Common myeloid progenitor, CD34-positive (primary cell): ENCODE measurements at regions not wholly inside any gene's neighbourhood (a gene's known extent, or its start where the extent isn't known, plus 50 kb on each side); places are given as distances from the start of the nearest gene placed in this dataset.

Experiments
- CTCF ChIA-PET: fragments of 350-600 bp; sonication (Branson Sonifier 250); formaldehyde crosslinking; loops from one replicate; lab custom pipeline; 2021; ENCODE audit warnings: antibody characterized with exemption; lab: Charles Lee
- POLR2A ChIA-PET: fragments of 350-600 bp; sonication (Branson Sonifier 250); formaldehyde crosslinking; loops from one replicate; lab custom pipeline; 2021; ENCODE audit warnings: antibody characterized with exemption; lab: Charles Lee
- DNase-seq, 3 donors: peaks; one replicate each; pipeline versions ENCODE4 v3.0.0 to v3.0.0-alpha.2; 2013
- H3K27ac ChIP-seq, 2 experiments: 1 replicate in 1 of 2; 2 replicates in 1 of 2; pipeline ENCODE4 v1.7.0; 2013; ENCODE audit warnings: inconsistent platforms in 2 of 2, low read length in 2 of 2, mild to moderate bottlenecking in 2 of 2, low read depth in 1 of 2, moderate library complexity in 1 of 2; ENCODE audit not compliant: severe bottlenecking in 2 of 2, insufficient read depth in 1 of 2, poor library complexity in 1 of 2
- H3K27me3 ChIP-seq, 5 experiments: replicated peaks in 2 of 5; 1 replicate in 3 of 5; 2 replicates in 2 of 5; pipeline versions ENCODE4 v1.6.1 to v1.7.0; 2013; ENCODE audit warnings: low read length in 4 of 5, mild to moderate bottlenecking in 2 of 5, moderate library complexity in 2 of 5, inconsistent platforms in 1 of 5; ENCODE audit not compliant: insufficient read depth in 5 of 5, control insufficient read depth in 4 of 5
- H3K36me3 ChIP-seq, 4 experiments: 1 replicate in 2 of 4; 2 replicates in 2 of 4; pipeline versions ENCODE4 v1.6.1 to v1.7.0; 2013; ENCODE audit warnings: low read length in 3 of 4, control low read depth in 1 of 4, mild to moderate bottlenecking in 1 of 4; ENCODE audit not compliant: control insufficient read depth in 4 of 4, insufficient read depth in 4 of 4
- H3K4me1 ChIP-seq, 4 experiments: 1 replicate in 3 of 4; 2 replicates in 1 of 4; pipeline versions ENCODE4 v1.6.1 to v1.7.1; 2013; ENCODE audit warnings: low read length in 3 of 4, mild to moderate bottlenecking in 3 of 4, control low read depth in 1 of 4, inconsistent platforms in 1 of 4, moderate library complexity in 1 of 4; ENCODE audit not compliant: control insufficient read depth in 4 of 4, insufficient read depth in 4 of 4; ENCODE audit errors: control extremely low read depth in 1 of 4
- H3K4me3 ChIP-seq, 7 experiments: 1 replicate in 4 of 7; 2 replicates in 3 of 7; pipeline versions ENCODE4 v1.5.1 to v1.7.0; 2013; ENCODE audit warnings: mild to moderate bottlenecking in 7 of 7, low read length in 6 of 7, moderate library complexity in 6 of 7, inconsistent platforms in 2 of 7, low read depth in 2 of 7, control low read depth in 1 of 7; ENCODE audit not compliant: insufficient read depth in 4 of 7, control insufficient read depth in 1 of 7; ENCODE audit errors: extremely low read depth in 1 of 7
- H3K9me3 ChIP-seq, 5 experiments: 1 replicate in 4 of 5; 2 replicates in 1 of 5; pipeline versions ENCODE4 v1.6.1 to v1.7.1; 2013; ENCODE audit warnings: low read length in 4 of 5, mild to moderate bottlenecking in 2 of 5, inconsistent platforms in 1 of 5, low read depth in 1 of 5, moderate library complexity in 1 of 5; ENCODE audit not compliant: control insufficient read depth in 4 of 5, insufficient read depth in 2 of 5; ENCODE audit errors: control extremely low read depth in 1 of 5
- WGBS: methylation state at CpG from one replicate; pipeline ENCODE4 v1.1.5; 2013; ENCODE audit not compliant: insufficient coverage; 5-methylcytosine and 5-hydroxymethylcytosine counted together

- Histone ChIP-seq H3K9me3 (no peaks in the 10 kb centered on the region), H3K27me3 (peaks cover 0 to 2% (median 0%) of the 10 kb centered on the region in 5 experiments), H3K4me1 (no peaks in the 10 kb centered on the region), H3K4me3 (no peak overlapping the region), H3K27ac (no peak overlapping the region), H3K36me3 (no peaks in the 10 kb centered on the region)
- ChIA-PET POLR2A (no interaction called here), CTCF (no interaction called here)
- DNase-seq = no peak
- WGBS = no CpG with 5 or more reads among the region's 1 CpG
These were observed 287.9 kb upstream of the ESRRG start for GRCh38 chr1:217011097-217011496.

- no peak for DNase-seq
- Histone ChIP-seq H3K36me3 (no peaks in the 10 kb centered on the region), H3K27ac (no peak overlapping the region), H3K9me3 (no peaks in the 10 kb centered on the region), H3K27me3 (peaks cover 0 to 2% (median 0%) of the 10 kb centered on the region in 5 experiments), H3K4me1 (no peaks in the 10 kb centered on the region), H3K4me3 (no peak overlapping the region)
- ChIA-PET POLR2A (no interaction called here), CTCF (no interaction called here)
- WGBS = no CpG with 5 or more reads among the region's 2 CpGs
These were observed 287.0 kb upstream of the ESRRG start for GRCh38 chr1:217010253-217010652.

- POLR2A ChIA-PET = no interaction called here
- CTCF ChIA-PET = no interaction called here
- DNase-seq = no peak
These were observed 286.1 kb upstream of the ESRRG start for GRCh38 chr1:217009376-217009775.

GRCh38 chr1:217004776-217005436 lies 281.7 kb upstream of the ESRRG start:
- Histone ChIP-seq H3K27me3 (no peaks in the 10 kb centered on the region), H3K9me3 (no peaks in the 10 kb centered on the region), H3K36me3 (no peaks in the 10 kb centered on the region), H3K27ac (no peak overlapping the region), H3K4me1 (no peaks in the 10 kb centered on the region), H3K4me3 (no peak overlapping the region)
- CTCF ChIA-PET = no interaction called here
- POLR2A ChIA-PET = no interaction called here
- DNase-seq = no peak
- 100% methylated on average over 2 of the region's 4 CpGs for WGBS

More at GRCh38 chr1:217009376-217009775, 286.1 kb upstream of the ESRRG start:
- no peaks in the 10 kb centered on the region for H3K4me1 ChIP-seq
- H3K27me3 ChIP-seq = peaks cover 0 to 2% (median 0%) of the 10 kb centered on the region in 5 experiments
- H3K4me3 ChIP-seq = no peak overlapping the region
- H3K27ac ChIP-seq = no peak overlapping the region
- no peaks in the 10 kb centered on the region for H3K9me3 ChIP-seq
- no peaks in the 10 kb centered on the region for H3K36me3 ChIP-seq
- no CpG with 5 or more reads among the region's 1 CpG for WGBS

- H3K4me3 ChIP-seq = no peak overlapping the region
- H3K36me3 ChIP-seq = no peaks in the 10 kb centered on the region
- CTCF ChIA-PET = no interaction called here
- no peak overlapping the region for H3K27ac ChIP-seq
- H3K9me3 ChIP-seq = no peaks in the 10 kb centered on the region
- POLR2A ChIA-PET = no interaction called here
- H3K4me1 ChIP-seq = no peaks in the 10 kb centered on the region
- DNase-seq = no peak
- no peaks in the 10 kb centered on the region for H3K27me3 ChIP-seq
- WGBS = no CpG with 5 or more reads among the region's 1 CpG
These were observed 280.1 kb upstream of the ESRRG start for GRCh38 chr1:217003355-217003754.

DNA sequence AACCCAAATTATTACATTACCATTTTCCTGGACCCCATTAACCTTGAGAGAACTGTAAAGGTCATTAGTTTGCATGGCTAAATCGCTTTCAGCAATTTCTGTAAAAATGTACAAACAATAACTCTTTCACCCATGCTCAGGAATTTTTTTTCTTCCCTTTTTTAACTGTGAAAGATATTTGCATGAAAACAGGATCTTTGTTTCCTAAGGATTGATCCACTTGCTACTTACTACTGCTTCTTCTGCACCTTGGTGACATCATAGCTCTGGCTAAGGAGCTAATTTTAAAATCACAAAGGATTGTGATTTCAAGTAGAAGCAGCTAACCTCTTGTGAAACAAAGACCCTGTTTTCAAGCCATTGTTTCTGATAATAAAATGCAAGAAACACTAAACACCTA lies 274.6 kb upstream of the ESRRG start:
- CTCF ChIA-PET = no interaction called here
- no peaks in the 10 kb centered on the region for H3K9me3 ChIP-seq
- no peak overlapping the region for H3K27ac ChIP-seq
- DNase-seq = no peak
- H3K4me3 ChIP-seq = no peak overlapping the region
- no CpG with 5 or more reads among the region's 1 CpG for WGBS
- H3K4me1 ChIP-seq = no peaks in the 10 kb centered on the region
- H3K27me3 ChIP-seq = no peaks in the 10 kb centered on the region
- H3K36me3 ChIP-seq = no peaks in the 10 kb centered on the region
- POLR2A ChIA-PET = no interaction called here

- no peak for DNase-seq
- H3K4me3 ChIP-seq = no peak overlapping the region
- WGBS = 100% methylated on average over 2 of the region's 3 CpGs
- no peaks in the 10 kb centered on the region for H3K9me3 ChIP-seq
- H3K36me3 ChIP-seq = no peaks in the 10 kb centered on the region
- H3K27me3 ChIP-seq = no peaks in the 10 kb centered on the region
- no peaks in the 10 kb centered on the region for H3K4me1 ChIP-seq
- POLR2A ChIA-PET = no interaction called here
- H3K27ac ChIP-seq = no peak overlapping the region
- CTCF ChIA-PET = no interaction called here
These were observed 273.8 kb upstream of the ESRRG start for GRCh38 chr1:216997069-216997468.
